HG03520 (cell line): ENCODE measurements at regions not wholly inside any gene's neighbourhood (a gene's known extent, or its start where the extent isn't known, plus 50 kb on each side); places are given as distances from the start of the nearest gene placed in this dataset.
"Not testable (repeated sequence)": the region's sequence is repeated elsewhere in the genome, so short reads cannot be mapped to it uniquely, and the experiment has no call there.

Experiments used
- ATAC-seq: cut with Tn5 transposase; IDR thresholded peaks from one replicate; pipeline ENCODE4 v1.9.1; 2021; ENCODE audit warnings: mild to moderate bottlenecking, moderate library complexity; ENCODE audit not compliant: unreplicated experiment

- ATAC-seq = no peak
These were observed 395.8 kb downstream of the RAB38 start for GRCh38 chr11:87779276-87780067.

- no peak for ATAC-seq
These were observed 396.9 kb downstream of the RAB38 start for GRCh38 chr11:87778357-87778756.

GRCh38 chr11:87775036-87775435 is 400.2 kb downstream of the RAB38 start:
- no peak for ATAC-seq

- no peak for ATAC-seq
These were observed 405.6 kb downstream of the RAB38 start for GRCh38 chr11:87769661-87770060.

DNA sequence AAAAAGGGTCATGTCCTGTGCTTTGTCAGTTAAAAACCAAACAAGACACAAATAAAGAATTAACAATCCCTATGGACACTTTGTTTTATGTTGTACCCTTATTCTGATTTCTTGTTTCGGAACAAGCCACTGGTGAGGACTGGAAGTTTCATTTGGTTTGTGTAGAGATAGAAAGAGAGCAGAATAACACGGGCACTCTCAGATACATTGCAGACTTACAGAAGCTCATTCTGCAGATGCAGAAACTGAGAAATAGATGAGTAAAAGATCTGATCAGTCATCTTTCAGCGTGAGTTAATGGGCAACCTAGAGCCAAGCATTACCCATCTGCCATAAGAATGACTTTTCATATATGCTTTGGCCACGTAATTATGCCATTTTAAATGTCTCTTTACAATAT is 407.6 kb downstream of the RAB38 start:
- no peak for ATAC-seq

DNA sequence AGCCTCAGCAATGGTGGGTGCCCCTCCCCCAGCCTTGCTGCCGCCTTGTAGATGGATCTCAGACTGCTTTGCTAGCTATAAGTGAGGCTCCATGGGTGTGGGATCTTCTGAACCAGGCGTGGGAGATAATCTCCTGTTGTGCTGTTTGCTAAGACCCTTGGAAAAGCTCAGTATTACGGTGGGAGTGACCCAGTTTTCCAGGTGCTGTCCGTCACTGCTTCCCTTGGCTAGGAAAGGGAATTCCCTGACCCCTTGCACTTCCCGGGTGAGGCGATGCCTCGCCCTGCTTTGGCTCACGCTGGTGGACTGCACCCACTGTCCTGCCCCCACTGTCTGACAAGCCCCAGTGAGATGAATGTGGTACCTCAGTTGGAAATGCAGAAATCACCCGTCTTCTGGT is 411.2 kb downstream of the RAB38 start:
- ATAC-seq = not testable (repeated sequence)

DNA sequence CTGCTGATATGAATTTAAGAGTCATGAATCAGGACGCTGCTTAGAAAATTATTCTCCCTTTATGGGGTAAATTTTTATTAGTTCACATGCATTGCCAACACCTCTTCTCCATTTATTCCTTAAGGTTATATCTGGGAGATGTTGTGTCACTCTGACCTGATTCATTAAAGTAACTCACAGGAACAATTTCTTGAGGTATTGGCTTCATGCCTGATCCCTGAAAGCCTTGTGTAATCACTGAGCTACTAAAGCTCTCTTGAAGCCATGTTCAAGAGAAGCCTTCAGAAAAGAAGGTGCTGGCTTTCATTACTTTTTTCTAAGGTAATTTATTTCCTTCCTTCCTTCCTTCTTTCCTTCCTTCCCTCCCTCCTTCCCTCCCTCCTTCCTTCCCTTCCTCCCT is 420.6 kb downstream of the RAB38 start:
- no peak for ATAC-seq

GRCh38 chr11:87753143-87753542 is 422.1 kb downstream of the RAB38 start:
- ATAC-seq = no peak

GRCh38 chr11:87743007-87743406 is 432.2 kb downstream of the RAB38 start:
- ATAC-seq = no peak

- ATAC-seq = no peak
These were observed 434.3 kb downstream of the RAB38 start for GRCh38 chr11:87740968-87741367.

DNA sequence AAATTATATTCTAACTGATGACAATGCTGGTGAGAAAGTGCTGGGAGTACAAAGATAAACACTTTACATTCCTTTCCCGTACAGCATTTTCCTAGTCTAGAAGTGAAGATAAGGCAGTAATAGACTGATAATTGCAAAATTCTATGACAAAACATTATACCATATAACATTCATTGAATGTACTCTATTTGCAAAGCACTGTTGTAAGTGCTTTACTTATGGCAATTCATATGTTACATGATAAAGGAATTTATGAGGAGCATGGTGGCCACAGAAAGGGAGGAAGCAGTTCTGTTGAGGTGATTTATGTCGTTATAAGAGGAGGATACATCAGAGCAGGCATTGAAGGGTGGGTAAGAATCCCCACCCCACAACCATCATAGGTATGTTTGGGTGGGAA is 434.8 kb downstream of the RAB38 start:
- no peak for ATAC-seq

DNA sequence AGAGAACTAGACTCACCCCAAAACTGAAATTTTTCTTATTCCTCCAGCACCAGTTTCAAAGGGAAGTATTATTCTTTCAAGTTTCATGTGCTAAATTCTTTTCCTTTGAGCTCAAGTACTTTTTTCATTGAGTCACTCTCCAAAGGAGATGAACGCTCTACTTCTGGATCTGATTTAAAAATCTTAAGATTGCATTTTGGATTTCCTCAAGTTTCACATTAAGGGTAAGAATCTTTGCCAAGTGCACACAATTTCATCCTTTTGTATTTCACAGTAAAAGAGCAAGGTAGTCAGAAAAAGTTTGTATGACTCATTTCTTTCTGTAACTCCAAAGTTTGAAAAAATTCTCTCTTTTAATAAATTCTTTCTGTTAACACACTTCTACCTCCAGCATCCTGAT is 435.5 kb downstream of the RAB38 start:
- no peak for ATAC-seq

DNA sequence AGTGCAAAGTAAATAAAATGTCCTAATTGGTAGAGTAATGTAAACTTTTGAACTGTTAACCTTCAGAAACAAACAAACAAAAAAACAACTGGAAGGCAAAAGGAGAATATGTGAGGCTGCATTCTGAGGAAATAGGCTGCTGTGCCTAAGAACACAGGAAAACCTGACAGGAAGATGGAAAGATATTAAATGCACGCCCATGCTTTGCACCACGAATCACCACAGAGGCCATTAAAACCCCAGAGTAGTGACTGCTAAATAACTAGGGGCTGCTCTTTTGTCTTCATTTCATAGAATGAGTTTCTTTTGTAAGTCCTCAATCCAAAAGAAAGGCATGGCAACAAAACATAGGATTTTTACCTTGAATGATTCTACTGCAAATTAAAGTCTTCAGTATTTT is 436.0 kb downstream of the RAB38 start:
- no peak for ATAC-seq

DNA sequence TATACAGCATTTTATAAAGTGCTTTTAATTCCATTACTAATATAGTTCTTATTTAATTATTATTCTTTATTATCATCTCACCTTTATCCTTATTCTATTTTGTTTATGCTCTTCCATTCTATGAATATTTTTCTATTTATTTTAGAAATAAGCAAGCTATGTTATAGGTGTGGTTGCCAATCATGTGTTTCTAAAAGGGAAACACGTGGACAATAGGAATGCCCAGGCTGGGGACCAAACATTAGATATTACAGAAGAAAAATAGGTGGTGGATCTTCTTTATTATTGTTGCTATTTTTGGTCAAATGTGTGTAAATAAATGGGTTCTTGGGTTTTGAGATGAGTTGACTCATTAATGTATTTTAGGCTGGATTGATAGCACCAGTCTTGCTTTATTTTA is 438.3 kb downstream of the RAB38 start:
- ATAC-seq = no peak

GRCh38 chr11:87726506-87726905 is 448.7 kb downstream of the RAB38 start:
- no peak for ATAC-seq

- no peak for ATAC-seq
These were observed 450.9 kb downstream of the RAB38 start for GRCh38 chr11:87724358-87724757.

DNA sequence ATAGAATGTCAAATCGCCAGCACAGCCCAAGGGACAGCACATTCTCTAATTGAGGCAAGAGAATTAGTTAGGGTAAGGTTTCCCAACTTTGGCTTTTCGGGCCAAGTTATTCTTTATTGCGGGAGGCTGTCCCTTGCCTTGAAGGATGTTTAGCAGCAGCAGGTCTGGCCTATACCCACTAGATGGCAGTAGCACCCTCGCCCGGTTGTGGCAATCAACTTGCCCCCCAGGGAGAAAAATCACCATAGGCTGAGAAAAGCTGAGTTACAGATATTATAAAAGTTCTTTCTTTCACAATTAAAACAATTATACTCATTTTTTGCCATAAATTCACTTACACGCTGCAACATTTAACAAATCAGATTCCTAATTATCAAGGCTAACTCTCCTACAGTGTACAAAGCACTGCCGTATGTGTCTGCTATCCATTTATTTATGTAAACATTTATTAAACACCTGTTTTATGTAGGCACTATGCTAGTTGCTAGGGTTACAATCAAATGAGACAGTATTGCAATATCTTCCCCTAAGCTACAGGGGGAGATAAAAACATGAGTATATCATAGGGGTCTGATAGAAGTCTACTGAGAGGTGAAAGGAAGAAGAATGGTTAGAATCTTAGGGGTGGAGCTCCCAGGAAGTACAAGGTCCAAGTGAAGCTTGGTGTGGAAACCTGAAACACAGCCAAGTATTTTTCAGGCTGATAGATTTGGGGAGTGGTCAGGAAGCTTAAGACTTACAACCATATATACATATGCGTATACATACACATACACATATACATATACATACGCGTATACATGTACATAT is 452.3 kb downstream of the RAB38 start:
- ATAC-seq = peak; percentile 58

- no peak for ATAC-seq
These were observed 455.7 kb downstream of the RAB38 start for GRCh38 chr11:87719326-87720073.

DNA sequence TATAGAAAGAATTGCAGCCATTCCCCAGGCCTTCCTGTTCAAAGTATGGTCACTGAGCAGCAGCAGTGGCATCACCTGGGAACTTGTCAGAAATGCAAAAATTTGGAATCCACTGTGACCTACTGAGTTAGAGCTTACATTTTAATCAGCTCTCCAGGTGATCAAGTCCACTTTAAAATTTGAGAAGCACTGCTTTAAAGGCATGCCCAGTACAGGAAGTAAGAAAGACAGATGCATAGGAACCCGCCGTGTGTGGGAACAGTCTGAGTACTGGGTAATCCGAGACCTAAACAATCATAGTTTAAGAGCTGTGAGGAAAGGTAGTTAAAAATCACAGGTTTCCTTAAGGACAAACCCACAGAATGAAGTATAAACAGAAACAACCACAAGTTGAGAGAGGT is 462.4 kb downstream of the RAB38 start:
- no peak for ATAC-seq

GRCh38 chr11:87712391-87712790 is 462.9 kb downstream of the RAB38 start:
- ATAC-seq = no peak

GRCh38 chr11:87703589-87703988 is 471.7 kb downstream of the RAB38 start:
- ATAC-seq = not testable (repeated sequence)

DNA sequence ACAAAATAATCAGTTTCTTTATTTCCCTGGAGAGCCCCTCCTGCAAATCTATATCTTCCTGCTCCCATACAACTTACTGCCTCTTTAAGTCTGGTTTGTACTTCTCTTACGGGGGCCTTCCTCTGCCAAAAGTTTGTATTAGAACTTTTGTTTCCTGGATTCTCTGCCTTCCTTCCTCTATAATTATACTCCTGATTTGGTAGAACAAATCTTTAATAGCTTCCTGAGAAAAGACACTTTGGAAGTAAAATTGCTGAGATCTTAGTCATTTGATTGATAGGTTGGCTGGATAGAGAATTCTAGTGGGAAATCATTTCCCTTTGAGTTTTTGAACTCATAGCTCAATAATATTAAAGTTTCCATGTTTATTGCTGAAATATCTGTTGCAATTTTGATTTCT is 499.2 kb downstream of the RAB38 start:
- ATAC-seq = no peak
